Activated naive CD4-positive, alpha-beta T cell treated with Interleukin-2 at 50 U/mL for 16 hours (primary cell): ENCODE measurements at regions not wholly inside any gene's neighbourhood (a gene's known extent, or its start where the extent isn't known, plus 50 kb on each side); places are given as distances from the start of the nearest gene placed in this dataset.

Experiments used
- DNase-seq: peaks from one replicate; pipeline ENCODE4 v3.0.0-alpha.2; 2020

DNA sequence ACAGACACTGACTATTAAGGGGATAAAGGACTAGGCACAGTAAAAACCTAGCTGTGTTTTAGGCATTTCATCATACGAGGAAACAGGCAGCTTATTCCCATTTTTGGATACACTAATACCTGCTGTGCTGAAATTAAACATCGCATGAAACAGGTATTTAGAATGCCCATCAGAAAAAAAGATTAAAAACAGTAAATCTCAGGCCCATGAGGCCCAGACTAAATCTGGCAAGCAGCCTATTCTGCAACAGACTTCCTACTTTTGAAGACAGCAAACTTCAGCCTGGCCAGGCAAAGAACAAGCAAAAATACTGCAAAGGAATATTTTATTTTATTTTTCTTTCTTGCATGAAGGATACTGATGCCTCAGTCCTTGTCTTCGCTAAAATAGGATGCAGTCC lies 240.2 kb downstream of the LMO4 start:
- DNase-seq: no peak

DNA sequence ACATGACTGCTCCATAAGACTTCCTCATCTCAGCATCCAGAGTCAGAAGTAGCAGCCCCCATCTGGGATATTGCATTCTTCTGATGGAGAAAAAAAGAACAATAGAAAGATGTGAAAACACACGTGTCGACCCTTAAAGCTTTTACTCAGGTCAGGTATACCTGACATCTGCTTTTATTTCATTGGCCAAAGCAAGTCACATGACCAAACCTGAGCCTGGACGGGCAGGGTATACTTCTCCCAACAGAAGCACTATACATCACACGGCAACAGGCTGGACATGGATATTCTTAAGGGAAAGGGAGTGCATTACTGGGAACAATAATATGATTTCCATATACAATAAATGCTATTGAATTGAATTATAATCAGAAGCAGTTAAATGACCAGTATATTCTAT lies 243.3 kb downstream of the LMO4 start:
- DNase-seq: no peak

DNA sequence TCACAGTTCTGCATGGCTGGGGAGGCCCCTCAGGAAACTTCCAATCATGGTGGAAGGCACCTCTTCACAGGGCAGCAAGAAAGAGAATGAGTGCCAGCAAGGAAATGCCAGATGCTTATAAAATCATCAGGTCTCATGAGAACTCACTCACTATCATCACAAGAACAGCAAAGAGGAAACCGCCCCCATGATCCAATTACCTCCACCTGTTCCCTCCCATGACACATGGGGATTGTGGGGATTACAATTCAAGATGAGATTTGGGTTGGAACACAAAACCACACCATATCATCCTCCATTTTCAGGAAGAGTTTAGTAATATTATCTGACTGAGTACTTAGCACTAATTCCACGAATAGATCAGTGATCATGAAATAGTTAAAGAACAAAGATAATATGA lies 244.2 kb downstream of the LMO4 start:
- DNase-seq: no peak

DNA sequence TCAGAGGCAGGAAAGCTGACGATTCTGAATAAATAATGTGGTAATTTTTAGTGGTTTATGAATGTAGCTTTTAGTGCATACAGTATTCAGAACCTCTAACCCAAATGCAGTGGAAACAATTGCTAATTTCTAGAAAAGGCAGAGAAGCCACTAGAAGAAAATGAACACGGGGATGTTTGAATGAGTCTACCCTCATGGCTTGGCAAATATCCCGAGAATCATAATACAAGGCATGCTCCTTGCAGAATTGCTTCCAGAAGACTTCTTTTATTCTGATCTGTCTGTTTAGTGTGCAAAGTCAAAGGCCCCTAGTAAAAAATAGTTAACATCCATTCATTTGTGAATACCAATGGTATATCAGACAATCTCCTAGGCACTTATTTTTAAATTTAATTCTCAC lies 246.8 kb downstream of the LMO4 start:
- DNase-seq: no peak

DNA sequence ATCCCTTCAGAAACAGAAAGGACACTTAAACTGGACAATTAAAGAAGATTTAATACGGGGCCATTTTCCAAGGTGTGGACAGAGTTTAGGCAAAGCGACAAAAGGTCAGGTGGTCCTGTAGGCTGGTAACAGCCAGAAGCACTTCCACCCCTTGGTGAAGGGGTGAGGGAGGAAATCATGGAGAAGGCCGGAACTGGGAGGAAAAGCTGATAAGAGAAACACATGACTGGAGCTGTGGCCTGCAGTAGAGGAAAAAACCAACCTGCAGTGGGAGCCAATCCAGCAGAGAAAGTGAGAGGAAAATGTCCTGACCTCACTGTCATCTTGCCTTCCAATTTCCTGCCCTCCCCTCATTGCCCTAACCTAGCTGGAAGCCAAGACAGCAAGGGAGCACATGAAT lies 249.8 kb downstream of the LMO4 start:
- no peak for DNase-seq

DNA sequence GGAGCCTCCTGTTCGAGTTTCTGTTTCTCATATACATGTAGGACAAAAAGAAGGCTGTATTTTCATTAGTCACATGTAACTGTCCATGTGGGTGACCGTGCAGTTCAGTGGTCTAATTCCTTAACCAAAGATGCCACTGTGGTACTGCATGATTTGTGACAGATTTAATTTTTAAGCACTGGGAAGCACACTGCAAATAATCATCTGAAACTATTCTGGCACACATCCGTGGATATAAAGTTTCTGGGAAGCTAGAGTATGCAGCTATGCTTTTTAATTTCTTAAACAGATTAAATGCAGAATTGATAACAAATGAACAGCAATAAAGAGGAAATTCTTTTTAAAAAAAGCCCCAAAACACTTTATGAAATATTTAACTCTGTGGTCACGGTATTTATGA lies 254.8 kb downstream of the LMO4 start:
- no peak for DNase-seq

DNA sequence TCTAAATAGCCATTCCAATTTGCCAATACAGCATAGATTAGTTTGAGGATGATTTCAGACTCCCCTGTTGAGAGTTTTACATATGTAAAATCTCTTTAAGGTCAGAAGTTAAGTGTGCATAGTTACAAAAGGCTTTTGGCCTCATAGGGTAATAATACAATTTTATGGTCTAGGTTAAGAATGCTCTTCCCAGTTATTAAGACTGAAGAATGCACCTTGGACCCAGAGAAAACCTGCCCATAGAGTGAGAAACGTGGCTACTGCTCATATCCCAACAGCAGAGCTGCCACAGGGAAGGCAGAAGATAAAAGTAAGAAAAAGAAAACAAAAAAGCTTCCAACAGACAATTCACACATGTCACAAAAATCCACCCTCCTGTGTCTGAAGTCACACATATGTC lies 255.9 kb downstream of the LMO4 start:
- no peak for DNase-seq

DNA sequence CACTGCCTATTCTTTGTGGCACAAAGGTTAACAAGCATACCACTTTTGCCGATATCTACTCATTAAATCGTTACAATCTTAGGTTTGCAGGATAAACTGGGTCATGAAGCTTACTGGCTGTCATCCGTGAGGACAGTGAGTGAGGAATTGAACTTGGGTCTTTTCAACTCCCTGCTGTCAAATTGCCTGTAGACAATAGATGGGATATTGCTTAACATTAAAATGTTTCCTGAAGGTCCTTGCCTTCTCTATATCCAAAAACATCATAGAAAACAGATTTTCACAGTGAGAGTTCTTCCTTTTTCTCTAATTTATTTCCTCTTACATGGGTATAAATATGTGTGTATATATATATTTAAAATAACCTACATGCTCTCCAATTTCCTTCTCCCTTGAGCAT lies 257.8 kb downstream of the LMO4 start:
- no peak for DNase-seq

DNA sequence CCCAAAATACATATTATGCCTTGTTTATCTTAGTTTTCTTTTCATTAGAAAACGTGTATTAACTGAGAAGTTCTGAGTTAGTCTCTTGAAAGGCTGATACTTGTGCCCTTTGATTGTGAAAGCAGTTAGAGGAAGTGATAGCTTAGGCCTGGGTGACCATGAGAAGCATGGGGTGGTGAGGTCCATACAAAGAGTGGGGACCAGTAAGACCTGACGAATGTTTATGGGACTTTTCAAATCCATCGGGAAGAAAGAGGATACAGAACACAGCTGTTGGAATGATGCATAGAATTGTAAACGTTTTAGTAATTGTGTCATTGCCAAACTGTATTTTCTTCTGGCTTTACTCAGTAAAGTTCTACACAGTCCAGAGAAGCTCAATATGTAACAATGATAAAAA lies 259.8 kb downstream of the LMO4 start:
- no peak for DNase-seq

DNA sequence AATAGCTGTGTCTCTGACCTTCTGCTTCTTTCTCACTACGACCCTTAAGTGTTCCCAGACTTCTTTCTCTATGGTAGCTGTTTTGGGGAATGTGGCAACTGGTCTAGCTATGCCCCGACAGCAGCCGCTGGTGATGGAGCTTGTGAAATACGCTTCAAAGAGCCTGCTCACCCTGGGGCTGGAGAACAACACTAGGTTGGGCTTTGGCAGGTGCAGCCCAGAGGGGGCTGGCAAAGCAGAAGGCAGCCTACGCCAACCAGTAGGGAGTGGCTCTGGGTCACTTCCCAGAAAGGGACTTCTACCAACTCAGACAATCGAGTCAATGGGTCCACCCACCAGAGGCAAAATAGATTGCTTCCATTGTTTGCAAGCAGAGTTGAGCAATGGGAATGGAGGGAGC lies 262.8 kb downstream of the LMO4 start:
- DNase-seq: no peak

DNA sequence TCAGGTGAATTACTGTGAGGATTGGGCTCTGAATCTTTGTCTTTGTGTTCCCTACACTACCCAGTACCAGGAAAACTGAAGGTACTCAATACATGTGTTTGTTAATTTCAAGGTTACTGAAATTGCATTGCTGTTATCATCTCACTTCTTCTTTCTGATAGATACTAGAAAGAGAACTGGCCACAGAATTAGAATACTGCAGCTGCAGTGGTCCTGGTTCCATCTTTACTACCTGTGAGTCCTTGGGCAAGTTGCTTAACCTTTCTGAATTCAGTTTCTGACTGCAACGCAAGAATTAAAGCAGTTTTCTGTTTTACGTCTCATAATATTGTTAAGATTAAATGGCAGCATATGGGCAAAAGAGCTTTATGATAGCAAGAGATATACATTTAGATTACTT lies 263.5 kb downstream of the LMO4 start:
- DNase-seq: no peak

DNA sequence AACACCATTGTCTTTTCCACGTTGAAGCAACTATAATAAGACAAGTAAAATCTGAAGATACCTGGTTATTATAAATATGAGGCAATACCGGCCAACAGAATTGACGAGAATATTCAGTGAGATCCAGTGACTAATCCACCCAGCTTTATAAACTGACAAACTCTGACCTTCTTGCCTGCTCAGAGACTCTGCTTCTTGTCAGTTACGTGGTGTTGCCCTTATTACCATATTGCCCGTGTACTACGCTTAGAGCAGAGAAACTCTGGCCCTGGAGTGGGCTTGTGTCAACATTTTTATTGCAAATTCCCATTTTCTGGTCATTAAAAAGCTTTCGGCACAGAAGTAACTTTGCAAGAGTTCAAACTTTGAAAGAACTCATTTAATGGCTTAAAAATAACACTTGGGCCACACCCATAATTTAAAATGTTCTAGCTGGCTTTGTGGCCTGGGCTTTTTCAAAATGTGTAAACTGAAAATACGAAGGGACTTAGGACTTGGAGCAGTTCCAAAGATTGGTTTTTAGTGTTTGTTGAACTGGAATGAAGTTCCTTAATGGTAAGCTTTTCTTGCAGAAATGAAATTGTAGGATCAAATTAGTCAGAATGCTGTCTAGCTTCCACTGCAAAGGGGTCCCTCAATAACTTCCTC lies 266.2 kb downstream of the LMO4 start:
- DNase-seq: no peak

DNA sequence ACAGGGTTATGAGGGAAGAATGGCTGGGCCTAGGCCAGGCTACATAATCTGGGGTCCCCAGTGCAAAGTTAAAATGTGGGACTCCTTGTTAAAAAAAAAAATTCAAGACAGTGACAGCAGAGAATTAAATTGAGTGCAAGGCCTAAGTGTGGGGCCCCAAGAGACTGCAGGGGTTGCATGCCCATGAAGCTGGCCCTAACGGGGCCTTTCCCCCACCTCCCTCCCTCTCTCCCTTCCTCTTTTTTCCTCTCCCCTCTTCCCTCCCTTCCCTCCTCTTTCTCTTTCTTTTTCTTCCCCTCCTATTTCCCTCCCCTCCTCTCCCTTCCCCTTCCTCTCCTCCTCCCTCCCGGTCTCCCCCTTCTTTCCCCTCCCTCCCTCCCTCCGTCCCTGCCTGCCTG lies 266.7 kb downstream of the LMO4 start:
- no peak for DNase-seq

DNA sequence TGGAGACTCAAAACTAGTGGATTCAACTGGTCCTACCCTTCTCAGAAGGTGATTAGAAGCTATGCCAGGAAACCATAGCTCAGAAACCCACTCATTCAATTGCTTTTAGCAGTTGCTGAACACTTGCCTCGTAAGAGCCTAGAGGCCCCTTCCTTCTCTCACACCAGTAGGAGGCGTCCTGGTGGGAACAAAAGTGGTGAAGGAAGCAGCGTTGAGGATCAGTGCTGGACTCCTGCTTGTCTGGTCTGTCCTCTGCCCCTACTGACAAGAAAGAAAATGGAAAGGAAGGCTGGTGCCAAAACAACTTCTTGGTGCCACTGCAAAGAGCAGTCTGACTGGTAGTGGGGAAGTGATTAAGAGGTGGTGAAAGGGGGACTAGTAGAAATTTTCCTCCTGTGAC lies 269.7 kb downstream of the LMO4 start:
- no peak for DNase-seq

DNA sequence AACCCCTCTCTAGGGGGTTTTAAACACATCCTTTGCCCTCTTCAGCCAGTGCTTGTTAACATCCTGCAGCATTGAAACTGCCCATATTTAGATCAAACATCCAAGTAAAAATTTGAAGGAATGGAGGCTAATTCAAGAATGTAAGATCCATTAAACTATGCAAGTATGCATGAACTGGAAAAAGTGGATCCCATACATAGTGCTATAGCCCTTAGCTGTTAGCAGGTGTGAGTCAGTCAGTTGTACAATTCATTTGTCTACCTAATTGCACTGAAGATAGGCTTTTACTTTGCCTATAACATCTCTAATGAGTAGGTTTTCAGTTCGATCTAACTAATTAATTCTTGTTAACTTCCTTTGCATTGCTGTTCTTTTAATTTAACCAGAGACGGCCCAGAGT lies 270.9 kb downstream of the LMO4 start:
- no peak for DNase-seq

DNA sequence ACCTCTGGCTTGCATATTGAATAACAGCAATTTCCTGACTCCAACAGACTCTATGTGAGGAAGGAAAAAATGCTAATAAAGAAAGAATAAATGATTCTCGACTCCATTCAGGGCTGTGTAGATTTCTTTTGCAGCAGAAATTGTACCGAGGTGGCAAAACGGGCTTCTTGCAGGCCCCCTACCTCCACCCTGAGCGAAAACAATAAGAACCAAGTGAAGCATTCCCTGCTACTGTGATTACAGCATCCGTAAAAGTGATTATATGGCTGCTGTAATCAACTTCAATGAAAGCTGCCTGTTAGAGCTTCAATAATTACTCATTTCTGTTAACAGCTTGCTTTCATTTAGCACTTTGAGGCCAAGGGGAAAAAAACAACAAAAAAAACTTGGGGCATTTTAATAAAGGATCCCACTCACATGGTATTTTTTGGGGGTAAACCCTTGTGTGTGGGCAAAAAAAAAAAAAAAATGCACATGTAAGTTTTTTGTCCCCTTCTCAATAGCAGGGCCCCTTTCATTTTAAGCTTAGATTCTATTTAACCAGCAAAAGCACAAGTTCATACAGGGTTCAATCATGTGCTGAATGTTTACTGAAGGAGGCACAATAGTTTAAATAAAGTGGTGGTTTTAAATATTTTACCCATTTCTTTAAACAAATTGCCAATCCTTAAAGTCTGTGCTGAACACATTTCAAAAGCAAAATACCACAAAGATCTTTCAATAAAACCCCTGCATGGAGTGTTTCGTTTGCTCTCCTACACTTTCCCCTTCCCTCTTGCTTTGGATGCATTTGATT lies 271.6 kb downstream of the LMO4 start:
- no peak for DNase-seq

DNA sequence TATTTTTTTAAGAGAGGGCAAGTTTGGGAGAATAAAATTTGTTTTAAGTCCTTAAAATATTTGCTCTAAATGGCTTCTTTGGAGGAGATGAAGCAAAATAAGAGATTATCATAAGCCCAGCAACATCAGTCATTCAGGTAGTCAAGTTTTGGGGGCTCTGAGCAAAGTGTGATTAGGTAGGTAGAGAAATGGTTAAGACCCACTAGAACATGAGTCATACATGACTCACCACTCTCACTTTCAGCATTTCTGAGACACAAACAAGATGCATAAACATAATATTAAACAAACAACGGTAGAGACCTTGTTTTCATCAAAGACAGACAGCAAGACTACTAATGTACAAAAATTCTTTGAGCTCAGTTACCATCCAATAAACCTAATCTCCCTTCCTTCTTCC lies 272.2 kb downstream of the LMO4 start:
- no peak for DNase-seq

DNA sequence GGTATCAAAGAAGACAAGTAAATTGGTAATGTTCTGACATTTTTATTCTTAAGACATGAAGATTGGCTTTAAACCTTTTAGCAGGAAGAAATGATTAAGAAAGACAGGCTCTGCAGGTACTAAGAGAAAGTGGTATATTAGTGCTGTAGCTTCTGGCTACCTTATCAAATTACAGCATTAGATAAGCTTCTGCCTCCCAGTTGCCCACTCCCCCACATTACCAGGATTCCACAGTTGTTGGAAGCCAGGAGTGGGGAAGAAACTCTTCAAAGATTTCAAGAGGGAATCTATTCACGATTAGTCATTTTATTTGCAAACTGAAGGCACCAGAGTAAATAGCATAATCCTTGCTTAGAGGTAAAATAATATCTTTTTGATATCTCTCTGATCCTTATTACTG lies 274.9 kb downstream of the LMO4 start:
- no peak for DNase-seq

DNA sequence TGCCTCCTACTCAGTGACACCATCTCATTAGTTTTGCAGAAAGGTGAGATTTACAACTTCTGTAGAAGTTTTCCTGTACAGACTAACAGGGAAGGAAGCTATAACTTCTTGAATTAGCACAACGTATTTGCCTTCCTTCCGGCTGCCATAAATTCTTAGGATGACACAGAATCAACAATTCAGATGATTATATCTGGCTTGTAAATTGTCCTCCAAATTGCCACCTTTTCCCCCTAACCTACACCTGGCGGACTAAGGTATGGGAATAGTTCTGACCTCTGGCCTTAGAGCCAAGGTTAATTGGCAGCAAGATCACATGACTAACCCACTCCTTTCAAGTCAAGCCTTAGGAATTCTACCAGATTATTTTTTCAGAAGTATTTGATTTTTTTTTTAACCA lies 284.3 kb downstream of the LMO4 start:
- DNase-seq: no peak

DNA sequence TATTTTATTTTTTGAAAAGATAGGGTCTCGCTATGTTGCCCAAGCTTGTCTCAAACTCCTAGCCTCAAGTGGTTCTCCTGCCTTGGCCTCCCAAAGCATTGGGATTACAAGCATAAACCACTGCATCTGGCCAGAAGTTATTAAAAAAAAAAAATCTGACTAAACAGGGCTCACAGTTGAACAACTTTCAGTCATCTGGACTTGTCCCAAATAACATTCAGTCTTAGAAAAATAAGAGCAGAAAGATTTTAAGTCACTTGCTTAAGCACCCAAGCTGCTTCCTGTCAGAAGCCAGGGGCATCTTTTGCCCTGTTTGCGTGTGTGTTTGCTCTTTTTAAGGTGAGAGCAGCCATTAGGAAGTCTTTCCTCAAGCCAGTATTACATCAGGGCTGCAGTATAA lies 286.8 kb downstream of the LMO4 start:
- no peak for DNase-seq

DNA sequence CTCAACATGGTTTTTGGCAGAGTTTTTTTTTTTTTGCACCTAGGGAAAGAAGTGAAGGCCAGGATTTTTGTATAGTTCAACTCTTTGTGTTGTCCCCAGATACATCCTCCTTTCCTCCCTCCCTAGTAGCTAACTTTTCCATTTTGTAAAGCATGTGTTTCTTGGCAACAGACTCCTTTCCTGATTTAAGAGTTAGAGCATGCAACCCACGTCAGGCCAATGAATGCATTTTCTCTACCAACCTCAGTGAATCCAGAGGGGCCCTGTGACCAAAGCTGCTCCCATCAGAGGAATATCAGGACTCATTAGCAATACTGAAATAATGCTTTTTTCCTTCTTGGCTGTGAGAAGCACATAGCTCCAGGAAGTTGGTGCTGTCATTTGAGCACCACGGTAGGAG lies 287.2 kb downstream of the LMO4 start:
- DNase-seq: no peak

DNA sequence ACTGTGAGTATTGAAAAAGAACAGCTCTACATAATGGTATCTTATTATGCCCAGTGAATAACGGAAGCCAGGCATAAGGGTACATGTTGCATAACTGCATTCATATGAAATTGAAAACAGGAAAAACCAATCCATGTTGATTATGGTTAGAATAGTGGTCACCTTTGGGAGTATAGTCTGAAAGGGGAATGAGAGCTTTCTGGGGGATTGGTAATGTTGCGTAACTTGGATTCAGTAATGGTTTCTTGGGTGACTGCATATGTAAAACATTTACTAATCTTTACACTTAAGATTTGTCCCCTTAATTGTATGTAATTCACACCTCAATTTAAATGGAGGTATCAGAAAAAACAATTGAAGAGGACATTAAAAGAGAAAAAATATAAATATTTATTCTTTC lies 292.1 kb downstream of the LMO4 start:
- DNase-seq: no peak

DNA sequence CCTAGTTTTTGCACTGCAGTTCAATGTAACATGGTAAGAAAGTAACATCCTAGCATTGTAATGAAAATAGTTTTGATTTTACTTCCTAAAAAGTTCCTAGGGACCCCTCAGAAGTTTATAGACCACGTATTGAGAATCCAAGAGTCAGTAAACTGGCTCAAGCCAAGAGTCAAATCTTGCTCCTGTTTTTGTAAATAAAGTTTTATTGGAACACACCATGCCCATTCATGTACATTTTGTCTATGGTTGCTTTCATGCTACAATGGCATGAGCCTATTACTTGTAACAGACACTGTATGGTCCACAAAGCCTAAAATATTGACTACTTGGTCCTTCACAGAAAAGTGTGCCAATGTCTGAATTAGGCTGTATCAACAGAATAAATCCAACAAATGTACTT lies 301.0 kb downstream of the LMO4 start:
- no peak for DNase-seq

DNA sequence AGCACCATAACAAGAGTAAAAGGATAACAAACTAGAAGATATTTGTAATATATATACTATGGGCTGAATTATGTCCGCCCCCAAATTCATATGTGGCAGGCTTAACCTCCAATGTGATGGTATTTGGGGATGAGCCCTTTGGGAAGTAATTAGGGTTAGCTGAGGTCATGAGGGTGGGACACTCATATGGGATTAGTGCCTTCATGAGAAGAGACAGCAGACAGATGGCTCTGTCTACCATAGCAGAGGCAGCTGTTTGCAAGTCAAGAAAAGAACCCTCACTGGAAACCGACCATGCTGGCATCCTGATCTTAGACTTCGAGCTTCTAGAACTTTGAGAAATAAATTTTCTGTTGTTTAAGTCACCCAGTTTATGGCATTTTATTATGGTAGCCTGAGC lies 303.6 kb downstream of the LMO4 start:
- no peak for DNase-seq
